C4-2B (cell line): ENCODE measurements at regions not wholly inside any gene's neighbourhood (a gene's known extent, or its start where the extent isn't known, plus 50 kb on each side); places are given as distances from the start of the nearest gene placed in this dataset.

ENCODE experiments used
- H3K27ac ChIP-seq: fragments of 450-650 bp; 2 replicates; pipeline ENCODE4 v1.5.1; 2017
- CTCF ChIP-seq: fragments of 450-650 bp; conservative IDR thresholded peaks from 2 replicates; pipeline ENCODE4 v1.5.1; 2017; ENCODE audit warnings: mild to moderate bottlenecking
- ZFX ChIP-seq: fragments of 450-650 bp; IDR thresholded peaks from 2 replicates; pipeline ENCODE4 v1.6.1; 2017

GRCh38 chr6:114764866-114765265 is 422.0 kb upstream of the HS3ST5 start:
- no peak overlapping the region for H3K27ac ChIP-seq

GRCh38 chr6:114762145-114762544 is 419.3 kb upstream of the HS3ST5 start:
- TF ChIP-seq ZFX (no peak), CTCF (no peak)
- H3K27ac ChIP-seq: no peak overlapping the region

More at GRCh38 chr6:114764866-114765265, 422.0 kb upstream of the HS3ST5 start:
- no peak for TF ChIP-seq ZFX
- TF ChIP-seq CTCF: no peak

GRCh38 chr6:114747995-114748625 is 405.3 kb upstream of the HS3ST5 start:
- no peak overlapping the region for H3K27ac ChIP-seq
- TF ChIP-seq ZFX (no peak), CTCF (peak; percentile 75)

- H3K27ac ChIP-seq: no peak overlapping the region
- TF ChIP-seq ZFX (no peak), CTCF (no peak)
Observed at GRCh38 chr6:114740547-114740946, 397.7 kb upstream of the HS3ST5 start.

GRCh38 chr6:114739656-114740055 is 396.8 kb upstream of the HS3ST5 start:
- TF ChIP-seq ZFX: no peak
- TF ChIP-seq CTCF: no peak
- H3K27ac ChIP-seq: no peak overlapping the region

- TF ChIP-seq ZFX (no peak), CTCF (no peak; the same call in 1 of the 2 replicates)
- H3K27ac ChIP-seq: no peak overlapping the region
Observed at GRCh38 chr6:114735025-114735735, 392.4 kb upstream of the HS3ST5 start.

- no peak overlapping the region for H3K27ac ChIP-seq
- TF ChIP-seq ZFX (no peak), CTCF (no peak)
Observed at GRCh38 chr6:114733596-114733995, 390.8 kb upstream of the HS3ST5 start.
